SK-N-SH (cell line): ENCODE measurements at regions not wholly inside any gene's neighbourhood (a gene's known extent, or its start where the extent isn't known, plus 50 kb on each side); places are given as distances from the start of the nearest gene placed in this dataset.

Experiments used
- CTCF ChIA-PET: fragments of 300-600, 350-600 bp; formaldehyde crosslinking; extraction: SDS; loops from one replicate; lab custom pipeline; 2021; lab: Yijun Ruan, JAX
- POLR2A ChIA-PET: fragments of 350-600 bp; sonication (Branson Sonifier 250); formaldehyde crosslinking; extraction: SDS; loops from one replicate; lab custom pipeline; 2020; ENCODE audit warnings: antibody characterized with exemption, inconsistent platforms; lab: Yijun Ruan, JAX
- DNase-seq: peaks from one replicate; pipeline ENCODE4 v3.0.0; 2012
- H2AFZ ChIP-seq: fragments of 200-600 bp; sonication (generic); 2 replicates; pipeline ENCODE4 v1.8.1; 2016; ENCODE audit warnings: antibody characterized with exemption, mild to moderate bottlenecking, low read depth
- H3F3A ChIP-seq: fragments of 200-600 bp; sonication (generic); replicated peaks from 2 replicates; pipeline ENCODE3; 2016; ENCODE audit warnings: antibody characterized with exemption, mild to moderate bottlenecking; ENCODE audit not compliant: insufficient read depth
- H3K27ac ChIP-seq, 2 experiments: fragments of 200-500 bp in 1 of 2; fragments of 200-600 bp in 1 of 2; sonication (Bioruptor generic) in 1 of 2; sonication (generic), shearing (Covaris generic) in 1 of 2; 2 replicates each; pipeline versions ENCODE4 v1.5.1 to v1.6.1; 2014 to 2016; ENCODE audit warnings: low read depth in 2 of 2, inconsistent platforms in 1 of 2, low read length in 1 of 2, mild to moderate bottlenecking in 1 of 2, mixed read lengths in 1 of 2
- H3K27me3 ChIP-seq: fragments of 200-600 bp; sonication (generic), shearing (Covaris generic); 2 replicates; pipeline ENCODE4 v1.6.1; 2016; ENCODE audit warnings: mixed run types; ENCODE audit not compliant: insufficient read depth
- H3K36me3 ChIP-seq, 2 experiments: fragments of 200-500 bp in 1 of 2; fragments of 200-600 bp in 1 of 2; sonication (Bioruptor generic) in 1 of 2; sonication (generic) in 1 of 2; replicated peaks in 1 of 2; 2 replicates each; pipeline versions ENCODE3 to v1.5.1; 2014 to 2016; ENCODE audit warnings: low read length in 1 of 2, mild to moderate bottlenecking in 1 of 2; ENCODE audit not compliant: insufficient read depth in 2 of 2, control insufficient read depth in 1 of 2
- H3K4me1 ChIP-seq, 2 experiments: fragments of 200-500 bp in 1 of 2; fragments of 200-600 bp in 1 of 2; sonication (Bioruptor generic) in 1 of 2; sonication (generic), shearing (Covaris generic) in 1 of 2; 2 replicates each; pipeline versions ENCODE4 v1.5.1 to v1.6.1; 2014 to 2016; ENCODE audit warnings: low read depth in 1 of 2, low read length in 1 of 2, mixed run types in 1 of 2; ENCODE audit not compliant: insufficient read depth in 2 of 2, control insufficient read depth in 1 of 2
- H3K4me2 ChIP-seq: fragments of 200-600 bp; sonication (generic), shearing (Covaris generic); 2 replicates; pipeline ENCODE4 v1.6.1; 2017; ENCODE audit warnings: mixed run types
- H3K4me3 ChIP-seq, 2 experiments: fragments of 200-500 bp in 1 of 2; fragments of 200-600 bp in 1 of 2; sonication (Bioruptor generic) in 1 of 2; sonication (generic), shearing (Covaris generic) in 1 of 2; 2 replicates each; pipeline versions ENCODE4 v1.5.1 to v1.8.1; 2014 to 2016; ENCODE audit warnings: low read depth in 2 of 2, inconsistent platforms in 1 of 2, low read length in 1 of 2, mild to moderate bottlenecking in 1 of 2, mixed read lengths in 1 of 2, moderate library complexity in 1 of 2
- H3K79me2 ChIP-seq: fragments of 200-600 bp; sonication (generic); 2 replicates; pipeline ENCODE4 v1.8.1; 2017; ENCODE audit warnings: mild to moderate bottlenecking; ENCODE audit not compliant: insufficient read depth
- H3K9ac ChIP-seq: fragments of 200-600 bp; sonication (generic); 2 replicates; pipeline ENCODE4 v1.6.1; 2017; ENCODE audit warnings: mixed run types
- H3K9me2 ChIP-seq: fragments of 200-600 bp; sonication (generic); 2 replicates; pipeline ENCODE4 v1.6.1; 2017; ENCODE audit warnings: mixed run types
- H3K9me3 ChIP-seq: fragments of 200-600 bp; sonication (generic); 2 replicates; pipeline ENCODE4 v1.6.1; 2017; ENCODE audit warnings: mixed run types, mild to moderate bottlenecking, moderate library complexity
- H4K20me1 ChIP-seq: fragments of 200-600 bp; sonication (generic); 2 replicates; pipeline ENCODE4 v1.6.1; 2017; ENCODE audit warnings: mild to moderate bottlenecking, mixed run types; ENCODE audit not compliant: insufficient read depth
- ELF1 ChIP-seq: IDR thresholded peaks from 2 replicates; pipeline ENCODE4 v1.4.0; 2012
- EZH2phosphoT487 ChIP-seq: fragments of 200-600 bp; sonication (generic); IDR thresholded peaks from 2 replicates; pipeline ENCODE4 v1.6.1; 2017; ENCODE audit warnings: low read depth, mixed run types, mild to moderate bottlenecking, antibody characterized with exemption, moderate library complexity, borderline replicate concordance
- FOSL2 ChIP-seq: IDR thresholded peaks from 2 replicates; pipeline ENCODE4 v1.4.0; 2012; ENCODE audit warnings: low read depth, mild to moderate bottlenecking, moderate library complexity, borderline replicate concordance
- JUND ChIP-seq: IDR thresholded peaks from 2 replicates; pipeline ENCODE4 v1.4.0; 2012
- MEF2A ChIP-seq: IDR thresholded peaks from 2 replicates; pipeline ENCODE4 v1.4.0; 2012; ENCODE audit warnings: low read depth, borderline replicate concordance
- MXI1 ChIP-seq: IDR thresholded peaks from 2 replicates; pipeline ENCODE4 v1.6.1; 2012; ENCODE audit warnings: mild to moderate bottlenecking, low read depth, low read length, improper control_type of control experiment
- NFIC ChIP-seq: IDR thresholded peaks from 2 replicates; pipeline ENCODE4 v1.4.0; 2012; ENCODE audit warnings: borderline replicate concordance
- NRF1 ChIP-seq: IDR thresholded peaks from 2 replicates; pipeline ENCODE4 v1.6.1; 2012; ENCODE audit warnings: low read depth, mild to moderate bottlenecking, low read length
- SIN3A ChIP-seq: IDR thresholded peaks from 2 replicates; pipeline ENCODE4 v1.6.1; 2012; ENCODE audit warnings: low read depth, mild to moderate bottlenecking, low read length, moderate library complexity, borderline replicate concordance
- TCF12 ChIP-seq: IDR thresholded peaks from 2 replicates; pipeline ENCODE4 v1.4.0; 2012
- WGBS: methylation state at CpG from one replicate; pipeline ENCODE4 v1.1.6; 2017; ENCODE audit warnings: low lambda C conversion rate; 5-methylcytosine and 5-hydroxymethylcytosine counted together
- TF ChIP-seq, protein P1 (sequence below): fragments of 200-600 bp; sonication (generic); IDR thresholded peaks from 2 replicates; pipeline ENCODE4 v1.6.1; 2017; ENCODE audit warnings: antibody characterized with exemption, mild to moderate bottlenecking, moderate library complexity
- TF ChIP-seq, protein P2 (sequence below): fragments of 150-350 bp; IDR thresholded peaks from 2 replicates; pipeline ENCODE4 v1.6.1; 2016; ENCODE audit warnings: mild to moderate bottlenecking, low read depth, low read length
- TF ChIP-seq, protein P3 (sequence below): fragments of 150-350 bp; IDR thresholded peaks from 2 replicates; pipeline ENCODE4 v1.6.1; 2017; ENCODE audit warnings: antibody characterized with exemption, low read length, low read depth, borderline replicate concordance

DNA sequence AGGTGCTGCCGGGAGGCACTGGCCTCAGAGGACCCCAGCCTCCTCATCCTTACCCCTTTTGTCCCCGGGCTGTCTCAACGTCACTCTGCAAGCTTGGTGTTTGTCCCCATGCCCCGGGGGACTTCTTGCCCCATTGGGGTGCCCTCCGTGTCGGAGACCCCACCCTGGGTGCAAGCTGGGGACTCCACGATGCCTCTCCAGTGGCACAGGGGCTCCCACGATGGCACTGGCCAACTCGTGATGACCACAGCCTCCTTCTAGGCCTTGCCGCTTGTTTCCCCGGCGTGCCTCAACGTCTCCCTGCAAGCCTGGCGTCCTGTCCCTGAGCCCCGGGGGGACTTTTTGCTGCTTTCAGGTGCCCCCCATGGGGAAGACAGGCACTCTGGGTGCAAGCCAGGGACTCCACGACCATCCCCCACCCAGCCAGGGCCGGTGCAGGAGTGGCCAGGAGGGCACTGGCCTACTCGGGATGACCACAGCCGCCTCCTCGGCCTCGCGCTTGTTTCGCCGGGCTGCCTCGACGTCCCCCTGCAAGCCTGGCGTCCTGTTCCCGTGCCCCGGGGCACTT is 237.0 kb downstream of the TUBA3C start:
- CTCF ChIA-PET, result no interaction called here

DNA sequence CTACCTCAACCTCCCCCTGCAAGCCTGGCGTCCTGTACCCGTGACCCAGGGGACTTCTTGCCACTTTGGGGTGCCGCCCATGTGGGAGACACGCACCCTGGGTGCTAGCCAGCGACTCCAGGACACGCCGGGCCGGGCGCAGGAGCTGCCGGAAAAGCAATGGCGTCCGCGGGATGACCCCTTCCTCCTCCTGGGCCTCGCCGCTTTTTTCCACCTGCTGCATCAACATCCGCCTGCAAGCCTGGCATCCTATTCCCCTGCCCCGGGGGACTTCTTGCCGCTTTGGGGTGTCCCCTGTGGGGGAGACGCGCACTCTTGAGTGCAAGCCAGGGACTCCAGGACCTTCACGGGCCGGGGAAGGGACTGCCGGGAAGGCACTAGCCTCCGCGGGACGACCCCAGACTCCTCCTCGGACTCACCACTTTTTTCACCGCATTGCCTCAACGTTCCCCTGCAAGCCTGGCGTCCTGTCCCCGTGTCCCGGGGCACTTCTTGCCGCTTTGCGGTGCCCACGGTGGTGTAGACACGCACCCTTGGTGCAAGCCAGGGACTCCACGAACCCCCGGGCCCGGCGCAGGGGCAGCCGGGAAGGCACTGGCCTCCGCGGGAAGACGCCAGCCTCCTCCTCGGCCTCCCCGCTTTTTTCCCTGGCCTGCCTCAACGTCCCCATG is 237.8 kb downstream of the TUBA3C start:
- CTCF ChIA-PET, result no interaction called here
- H3K4me3 ChIP-seq, result no peak overlapping the region

More for the DNA sequence above, 237.0 kb downstream of the TUBA3C start:
- no peak for TF ChIP-seq ELF1
- TF ChIP-seq JUND, result no peak
- no peak for TF ChIP-seq MEF2A
- no peak for TF ChIP-seq NRF1
- TF ChIP-seq EZH2phosphoT487, result no peak
- TF ChIP-seq, protein P1, sequence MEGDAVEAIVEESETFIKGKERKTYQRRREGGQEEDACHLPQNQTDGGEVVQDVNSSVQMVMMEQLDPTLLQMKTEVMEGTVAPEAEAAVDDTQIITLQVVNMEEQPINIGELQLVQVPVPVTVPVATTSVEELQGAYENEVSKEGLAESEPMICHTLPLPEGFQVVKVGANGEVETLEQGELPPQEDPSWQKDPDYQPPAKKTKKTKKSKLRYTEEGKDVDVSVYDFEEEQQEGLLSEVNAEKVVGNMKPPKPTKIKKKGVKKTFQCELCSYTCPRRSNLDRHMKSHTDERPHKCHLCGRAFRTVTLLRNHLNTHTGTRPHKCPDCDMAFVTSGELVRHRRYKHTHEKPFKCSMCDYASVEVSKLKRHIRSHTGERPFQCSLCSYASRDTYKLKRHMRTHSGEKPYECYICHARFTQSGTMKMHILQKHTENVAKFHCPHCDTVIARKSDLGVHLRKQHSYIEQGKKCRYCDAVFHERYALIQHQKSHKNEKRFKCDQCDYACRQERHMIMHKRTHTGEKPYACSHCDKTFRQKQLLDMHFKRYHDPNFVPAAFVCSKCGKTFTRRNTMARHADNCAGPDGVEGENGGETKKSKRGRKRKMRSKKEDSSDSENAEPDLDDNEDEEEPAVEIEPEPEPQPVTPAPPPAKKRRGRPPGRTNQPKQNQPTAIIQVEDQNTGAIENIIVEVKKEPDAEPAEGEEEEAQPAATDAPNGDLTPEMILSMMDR, result no peak
- no peak for TF ChIP-seq MXI1
- TF ChIP-seq NFIC, result no peak
- TF ChIP-seq, all 33 proteins: peak for 0
- Histone ChIP-seq H3K9ac (no peak overlapping the region), H3K9me3 (no peaks in the 10 kb centered on the region), H3K9me2 (no peaks in the 10 kb centered on the region), H3F3A (no peaks in the 10 kb centered on the region), H3K4me1 (no peaks in the 10 kb centered on the region), H3K27ac (no peak overlapping the region), H4K20me1 (no peaks in the 10 kb centered on the region), H2AFZ (no peak overlapping the region), H3K4me2 (no peak overlapping the region), H3K27me3 (peaks cover 21% of the 10 kb centered on the region; the same call in 1 of the 2 replicates), H3K4me3 (no peak overlapping the region), H3K36me3 (no peaks in the 10 kb centered on the region), H3K79me2 (no peaks in the 10 kb centered on the region)
- WGBS, result 14% methylated on average over 16 of the region's 29 CpGs
- POLR2A ChIA-PET, result no interaction called here
- DNase-seq, result no peak

More for the DNA sequence above, 237.8 kb downstream of the TUBA3C start:
- DNase-seq, result no peak
- no peak overlapping the region for H2AFZ ChIP-seq
- no peaks in the 10 kb centered on the region for H3K9me2 ChIP-seq
- H3K36me3 ChIP-seq, result no peaks in the 10 kb centered on the region
- no peaks in the 10 kb centered on the region for H3K9me3 ChIP-seq
- H3K4me2 ChIP-seq, result no peak overlapping the region
- TF ChIP-seq, protein P2, sequence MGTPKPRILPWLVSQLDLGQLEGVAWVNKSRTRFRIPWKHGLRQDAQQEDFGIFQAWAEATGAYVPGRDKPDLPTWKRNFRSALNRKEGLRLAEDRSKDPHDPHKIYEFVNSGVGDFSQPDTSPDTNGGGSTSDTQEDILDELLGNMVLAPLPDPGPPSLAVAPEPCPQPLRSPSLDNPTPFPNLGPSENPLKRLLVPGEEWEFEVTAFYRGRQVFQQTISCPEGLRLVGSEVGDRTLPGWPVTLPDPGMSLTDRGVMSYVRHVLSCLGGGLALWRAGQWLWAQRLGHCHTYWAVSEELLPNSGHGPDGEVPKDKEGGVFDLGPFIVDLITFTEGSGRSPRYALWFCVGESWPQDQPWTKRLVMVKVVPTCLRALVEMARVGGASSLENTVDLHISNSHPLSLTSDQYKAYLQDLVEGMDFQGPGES, result no peak
- TF ChIP-seq FOSL2, result no peak
- TF ChIP-seq TCF12, result no peak
- no peak for TF ChIP-seq ELF1
- TF ChIP-seq, protein P3, sequence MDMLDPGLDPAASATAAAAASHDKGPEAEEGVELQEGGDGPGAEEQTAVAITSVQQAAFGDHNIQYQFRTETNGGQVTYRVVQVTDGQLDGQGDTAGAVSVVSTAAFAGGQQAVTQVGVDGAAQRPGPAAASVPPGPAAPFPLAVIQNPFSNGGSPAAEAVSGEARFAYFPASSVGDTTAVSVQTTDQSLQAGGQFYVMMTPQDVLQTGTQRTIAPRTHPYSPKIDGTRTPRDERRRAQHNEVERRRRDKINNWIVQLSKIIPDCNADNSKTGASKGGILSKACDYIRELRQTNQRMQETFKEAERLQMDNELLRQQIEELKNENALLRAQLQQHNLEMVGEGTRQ, result no peak
- no peak for TF ChIP-seq EZH2phosphoT487
- TF ChIP-seq MEF2A, result no peak
- no peak for TF ChIP-seq SIN3A
- no peaks in the 10 kb centered on the region for H3K79me2 ChIP-seq
- no peaks in the 10 kb centered on the region for H4K20me1 ChIP-seq
- H3K9ac ChIP-seq, result no peak overlapping the region
- 20% methylated on average over 21 of the region's 47 CpGs for WGBS
- H3F3A ChIP-seq, result no peaks in the 10 kb centered on the region
- no peaks in the 10 kb centered on the region for H3K4me1 ChIP-seq
- no peak overlapping the region for H3K27ac ChIP-seq
- peaks cover 21% of the 10 kb centered on the region; the same call in 1 of the 2 replicates for H3K27me3 ChIP-seq
- POLR2A ChIA-PET, result no interaction called here
